ENCODE measurements at regions not wholly inside any gene's neighbourhood (a gene's known extent, or its start where the extent isn't known, plus 50 kb on each side); places are given as distances from the start of the nearest gene placed in this dataset.
"Not testable (repeated sequence)": the region's sequence is repeated elsewhere in the genome, so short reads cannot be mapped to it uniquely, and the experiment has no call there.

- TF ChIP-seq POLR2A, CTCF, POLR2AphosphoS5, EP300 (IDR thresholded peaks at IDR 0.05): not testable (repeated sequence)
These were observed 183.8 kb downstream of the LAT start for GRCh38 chr16:29168515-29169259.

Measured in suprapubic skin (tissue), 4 donors.